GM12878 (cell line): ENCODE measurements at regions not wholly inside any gene's neighbourhood (a gene's known extent, or its start where the extent isn't known, plus 50 kb on each side); places are given as distances from the start of the nearest gene placed in this dataset.

Experiments
- ATAC-seq: fragments of 200-7000 bp; cut with Tn5 transposase; 3 replicates; pipeline ENCODE4 v1.9.1; 2020; ENCODE audit warnings: mild to moderate bottlenecking, moderate library complexity
- BruUV-seq: library from RNA; stranded (reverse); fragments of 400-500 nt; replicated peaks from 2 replicates; lab custom pipeline; 2021; lab: Mats Ljungman, UMichigan
- CTCF ChIA-PET: fragments of 300-600 bp; sonication (Branson Sonifier 250); formaldehyde crosslinking; extraction: SDS; loops from one replicate; lab custom pipeline; 2021; ENCODE audit warnings: inconsistent platforms; lab: Yijun Ruan, JAX
- POLR2A ChIA-PET: fragments of 350-600 bp; formaldehyde crosslinking; extraction: SDS; loops from one replicate; lab custom pipeline; 2021; ENCODE audit warnings: inconsistent platforms; lab: Charles Lee
- RAD21 ChIA-PET: fragments of 300-600 bp; sonication (Branson Sonifier 250); formaldehyde crosslinking; loops from one replicate; lab custom pipeline; 2023; ENCODE audit warnings: antibody characterized with exemption; ENCODE audit not compliant: unreplicated experiment; lab: Charles Lee
- SMC1A ChIA-PET: fragments of 300-600 bp; sonication (Branson Sonifier 250); formaldehyde crosslinking; loops from one replicate; lab custom pipeline; 2023; ENCODE audit not compliant: unreplicated experiment, uncharacterized antibody; lab: Charles Lee
- DNase-seq: peaks from one replicate; pipeline ENCODE4 v3.0.0-alpha.2; 2011; ENCODE audit warnings: low read depth, low spot score
- FAIRE-seq: peaks from 3 replicates; lab custom pipeline; 2011; peaks lifted over from hg19 to GRCh38; lab: Jason Lieb, UNC
- H2AFZ ChIP-seq: 2 replicates; pipeline ENCODE4 v1.6.0; 2011; ENCODE audit warnings: low read depth, low read length, control low read depth; ENCODE audit not compliant: control insufficient read depth
- H3K27ac ChIP-seq: 2 replicates; pipeline ENCODE4 v1.5.1; 2011; ENCODE audit warnings: control low read depth; ENCODE audit not compliant: control insufficient read depth, insufficient read depth
- H3K27me3 ChIP-seq, 2 experiments: replicated peaks in 1 of 2; 2 replicates each; pipeline versions ENCODE4 v1.6.0 to v1.6.1; 2011; ENCODE audit warnings: low read length in 1 of 2; ENCODE audit not compliant: control insufficient read depth in 2 of 2, insufficient read depth in 2 of 2
- H3K36me3 ChIP-seq, 2 experiments: 2 replicates each; pipeline ENCODE4 v1.5.1; 2011; ENCODE audit warnings: low read length in 1 of 2; ENCODE audit not compliant: control insufficient read depth in 2 of 2, insufficient read depth in 2 of 2
- H3K4me1 ChIP-seq: 2 replicates; pipeline ENCODE4 v1.6.1; 2011; ENCODE audit warnings: mild to moderate bottlenecking, low read length, moderate library complexity, mixed read lengths; ENCODE audit not compliant: control insufficient read depth, insufficient read depth
- H3K4me2 ChIP-seq: 2 replicates; pipeline ENCODE4 v1.6.0; 2011; ENCODE audit warnings: control low read depth; ENCODE audit not compliant: control insufficient read depth, insufficient read depth
- H3K4me3 ChIP-seq: fragments of 200-600 bp; sonication (generic); 2 replicates; pipeline ENCODE4 v1.5.1; 2016
- H3K79me2 ChIP-seq: 2 replicates; pipeline ENCODE4 v1.6.0; 2011; ENCODE audit warnings: low read length; ENCODE audit not compliant: control insufficient read depth, insufficient read depth
- H3K9ac ChIP-seq: 2 replicates; pipeline ENCODE4 v1.8.0; 2011; ENCODE audit warnings: low read length, control low read depth, mixed read lengths; ENCODE audit not compliant: control insufficient read depth, insufficient read depth
- H3K9me3 ChIP-seq: replicated peaks from 3 replicates; pipeline ENCODE4 v1.5.1; 2011; ENCODE audit warnings: mild to moderate bottlenecking, low read length; ENCODE audit not compliant: control insufficient read depth, insufficient read depth
- H4K20me1 ChIP-seq: 2 replicates; pipeline ENCODE4 v1.6.0; 2011; ENCODE audit not compliant: control insufficient read depth, insufficient read depth
- BRCA1 ChIP-seq: IDR thresholded peaks from 2 replicates; pipeline ENCODE4 v1.6.1; 2011; ENCODE audit warnings: low read depth, low read length, improper control_type of control experiment
- ESRRA ChIP-seq: IDR thresholded peaks from 2 replicates; pipeline ENCODE4 v1.6.1; 2012; ENCODE audit warnings: mild to moderate bottlenecking, low read length, improper control_type of control experiment
- MYC ChIP-seq: IDR thresholded peaks from 2 replicates; pipeline ENCODE4 v1.6.1; 2011; ENCODE audit warnings: mild to moderate bottlenecking, low read length, moderate library complexity, inconsistent platforms; ENCODE audit not compliant: insufficient read depth, insufficient replicate concordance, insufficient read length, severe bottlenecking
- RCOR1 ChIP-seq: conservative IDR thresholded peaks from 2 replicates; pipeline ENCODE4 v1.6.1; 2012; ENCODE audit warnings: low read depth, low read length, improper control_type of control experiment
- RUNX3 ChIP-seq: IDR thresholded peaks from 2 replicates; pipeline ENCODE4 v1.6.1; 2012; ENCODE audit warnings: low read length, inconsistent platforms
- SREBF1 ChIP-seq: IDR thresholded peaks from 2 replicates; pipeline ENCODE4 v1.6.1; 2012; ENCODE audit warnings: mild to moderate bottlenecking, low read length
- ZNF384 ChIP-seq: IDR thresholded peaks from 2 replicates; pipeline ENCODE4 v1.6.1; 2012; ENCODE audit warnings: low read depth, mild to moderate bottlenecking, low read length, improper control_type of control experiment, borderline replicate concordance
- WGBS: methylation state at CpG from one replicate; pipeline ENCODE4 v1.1.6; 2016; ENCODE audit warnings: low lambda C conversion rate; ENCODE audit not compliant: insufficient replicate concordance, insufficient coverage; ENCODE audit errors: missing lambda C conversion rate; 5-methylcytosine and 5-hydroxymethylcytosine counted together
- in situ Hi-C: fragments of 300-500 bp; cut with MboI; formaldehyde crosslinking; loops from 9 replicates; pipeline ENCODE4 v1.14.3; 2018; ENCODE audit warnings: mixed read lengths
- intact Hi-C: fragments of 100-400 bp; cut with micrococcal nuclease; formaldehyde crosslinking; loops from one replicate; pipeline ENCODE4 v1.14.2; 2022; ENCODE audit not compliant: unreplicated experiment
- TF ChIP-seq, protein P1 (sequence below): fragments of 450-650 bp; IDR thresholded peaks from 2 replicates; pipeline ENCODE4 v1.6.1; 2017; ENCODE audit warnings: antibody characterized with exemption, mild to moderate bottlenecking, moderate library complexity
- TF ChIP-seq, protein P2 (sequence below), 3 experiments: IDR thresholded peaks in 2 of 3; conservative IDR thresholded peaks in 1 of 3; 2 replicates each; pipeline ENCODE4 v1.5.1; 2011; ENCODE audit warnings: low read depth in 3 of 3, low read length in 3 of 3, mild to moderate bottlenecking in 3 of 3, control low read depth in 2 of 3, moderate library complexity in 2 of 3, inconsistent platforms in 1 of 3, mixed read lengths in 1 of 3; ENCODE audit not compliant: control insufficient read depth in 2 of 3, insufficient read depth in 1 of 3; ENCODE audit errors: extremely low read depth in 1 of 3

DNA sequence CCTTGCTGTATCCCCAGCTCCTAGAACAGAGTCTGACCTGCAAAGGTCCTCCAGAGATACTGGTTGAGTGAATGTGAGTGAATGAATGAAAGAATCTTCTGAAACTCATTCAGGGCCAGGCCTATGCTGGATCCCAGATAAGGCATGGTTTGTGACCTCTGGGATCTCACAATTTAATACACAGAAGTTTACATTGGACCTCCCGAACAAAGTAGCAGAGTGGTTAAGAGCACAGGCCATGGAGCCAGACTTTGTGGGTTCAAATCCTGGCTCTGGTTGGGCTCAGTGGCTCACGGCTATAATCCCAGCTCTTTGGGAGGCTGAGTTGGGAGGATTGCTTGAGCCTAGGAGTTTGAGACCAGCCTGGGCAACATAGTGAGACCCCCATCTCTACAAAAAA is 50.8 kb upstream of the CTPS1 start:
- in situ Hi-C loops: no loop called here
- no peak overlapping the region for H3K4me2 ChIP-seq
- H3K4me1 ChIP-seq: no peaks in the 10 kb centered on the region
- DNase-seq (no peak), ATAC-seq (no peak), FAIRE-seq (no peak)
- ChIA-PET RAD21 (no interaction called here), SMC1A (interaction anchor here (1.3 kb wide), 1 partner anchor 26 kb away, joined by 4 read pairs; no protein-coding TSS in a partner anchor), POLR2A (no interaction called here), CTCF (interaction anchor here (1.7 kb wide), 1 partner anchor 22 kb away, joined by 5 read pairs; no protein-coding TSS in a partner anchor)
- no peaks in the 10 kb centered on the region for H3K9me3 ChIP-seq
- no peak for TF ChIP-seq RUNX3
- TF ChIP-seq, protein P1, sequence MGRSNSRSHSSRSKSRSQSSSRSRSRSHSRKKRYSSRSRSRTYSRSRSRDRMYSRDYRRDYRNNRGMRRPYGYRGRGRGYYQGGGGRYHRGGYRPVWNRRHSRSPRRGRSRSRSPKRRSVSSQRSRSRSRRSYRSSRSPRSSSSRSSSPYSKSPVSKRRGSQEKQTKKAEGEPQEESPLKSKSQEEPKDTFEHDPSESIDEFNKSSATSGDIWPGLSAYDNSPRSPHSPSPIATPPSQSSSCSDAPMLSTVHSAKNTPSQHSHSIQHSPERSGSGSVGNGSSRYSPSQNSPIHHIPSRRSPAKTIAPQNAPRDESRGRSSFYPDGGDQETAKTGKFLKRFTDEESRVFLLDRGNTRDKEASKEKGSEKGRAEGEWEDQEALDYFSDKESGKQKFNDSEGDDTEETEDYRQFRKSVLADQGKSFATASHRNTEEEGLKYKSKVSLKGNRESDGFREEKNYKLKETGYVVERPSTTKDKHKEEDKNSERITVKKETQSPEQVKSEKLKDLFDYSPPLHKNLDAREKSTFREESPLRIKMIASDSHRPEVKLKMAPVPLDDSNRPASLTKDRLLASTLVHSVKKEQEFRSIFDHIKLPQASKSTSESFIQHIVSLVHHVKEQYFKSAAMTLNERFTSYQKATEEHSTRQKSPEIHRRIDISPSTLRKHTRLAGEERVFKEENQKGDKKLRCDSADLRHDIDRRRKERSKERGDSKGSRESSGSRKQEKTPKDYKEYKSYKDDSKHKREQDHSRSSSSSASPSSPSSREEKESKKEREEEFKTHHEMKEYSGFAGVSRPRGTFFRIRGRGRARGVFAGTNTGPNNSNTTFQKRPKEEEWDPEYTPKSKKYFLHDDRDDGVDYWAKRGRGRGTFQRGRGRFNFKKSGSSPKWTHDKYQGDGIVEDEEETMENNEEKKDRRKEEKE: no peak
- TF ChIP-seq, protein P2, sequence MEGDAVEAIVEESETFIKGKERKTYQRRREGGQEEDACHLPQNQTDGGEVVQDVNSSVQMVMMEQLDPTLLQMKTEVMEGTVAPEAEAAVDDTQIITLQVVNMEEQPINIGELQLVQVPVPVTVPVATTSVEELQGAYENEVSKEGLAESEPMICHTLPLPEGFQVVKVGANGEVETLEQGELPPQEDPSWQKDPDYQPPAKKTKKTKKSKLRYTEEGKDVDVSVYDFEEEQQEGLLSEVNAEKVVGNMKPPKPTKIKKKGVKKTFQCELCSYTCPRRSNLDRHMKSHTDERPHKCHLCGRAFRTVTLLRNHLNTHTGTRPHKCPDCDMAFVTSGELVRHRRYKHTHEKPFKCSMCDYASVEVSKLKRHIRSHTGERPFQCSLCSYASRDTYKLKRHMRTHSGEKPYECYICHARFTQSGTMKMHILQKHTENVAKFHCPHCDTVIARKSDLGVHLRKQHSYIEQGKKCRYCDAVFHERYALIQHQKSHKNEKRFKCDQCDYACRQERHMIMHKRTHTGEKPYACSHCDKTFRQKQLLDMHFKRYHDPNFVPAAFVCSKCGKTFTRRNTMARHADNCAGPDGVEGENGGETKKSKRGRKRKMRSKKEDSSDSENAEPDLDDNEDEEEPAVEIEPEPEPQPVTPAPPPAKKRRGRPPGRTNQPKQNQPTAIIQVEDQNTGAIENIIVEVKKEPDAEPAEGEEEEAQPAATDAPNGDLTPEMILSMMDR (IDR thresholded peaks at IDR 0.05 in 2 of 3, conservative IDR thresholded peaks at IDR 0.05 in 1 of 3; ENCODE audit: control insufficient read depth in 2 of 3, extremely low read depth in 1 of 3, insufficient read depth in 1 of 3, low read depth in 3 of 3, low read length in 3 of 3): no peak
- TF ChIP-seq ESRRA: no peak
- no peak for TF ChIP-seq MYC
- TF ChIP-seq ZNF384: no peak
- no peak for TF ChIP-seq RCOR1
- no peak for TF ChIP-seq BRCA1
- TF ChIP-seq SREBF1: no peak
- no peak overlapping the region for H2AFZ ChIP-seq
- no peak overlapping the region for H3K4me3 ChIP-seq
- no peaks in the 10 kb centered on the region for H3K36me3 ChIP-seq
- no peak overlapping the region for H3K27ac ChIP-seq
- no peaks in the 10 kb centered on the region for H3K79me2 ChIP-seq
- no TSS peak for BruUV-seq
- intact Hi-C loops: no loop called here
- H3K9ac ChIP-seq: no peak overlapping the region
- H4K20me1 ChIP-seq: no peaks in the 10 kb centered on the region
- WGBS: 67% methylated on average over 2 of the region's 2 CpGs
- H3K27me3 ChIP-seq: no peaks in the 10 kb centered on the region
